ENCODE measurements at regions not wholly inside any gene's neighbourhood (a gene's known extent, or its start where the extent isn't known, plus 50 kb on each side); places are given as distances from the start of the nearest gene placed in this dataset.

- TF ChIP-seq XRCC5 (IDR thresholded peaks at IDR 0.05; ENCODE audit: low read depth, low read length) (no peak), BCLAF1 (IDR thresholded peaks at IDR 0.05; ENCODE audit: borderline replicate concordance in 1 of 2, control insufficient read depth in 1 of 2, low read depth in 2 of 2, low read length in 1 of 2) (no peak), BACH1 (tag; IDR thresholded peaks at IDR 0.05) (no peak), POLR2A (conservative IDR thresholded peaks at IDR 0.05) (no peak), CTCF (IDR thresholded peaks at IDR 0.05 in 2 of 3, conservative IDR thresholded peaks at IDR 0.05 in 1 of 3; ENCODE audit: insufficient read depth in 2 of 3, low read depth in 1 of 3, low read length in 3 of 3) (no peak), RCOR1 (IDR thresholded peaks at IDR 0.05; ENCODE audit: borderline replicate concordance in 1 of 2, low read depth in 2 of 2, low read length in 2 of 2) (no peak), ATF7 (IDR thresholded peaks at IDR 0.05) (no peak), ZNF12 (CRISPR knock-in tag; IDR thresholded peaks at IDR 0.05) (no peak), MXI1 (IDR thresholded peaks at IDR 0.05; ENCODE audit: low read depth, low read length) (no peak), EZH2 (IDR thresholded peaks at IDR 0.05; ENCODE audit: borderline replicate concordance, low read depth, low read length) (no peak)
Measured at GRCh38 chr7:86453454-86453853, 190.3 kb upstream of the GRM3 start.

Measured in K562 (cell line).